GM23338 (cell line): ENCODE measurements at regions not wholly inside any gene's neighbourhood (a gene's known extent, or its start where the extent isn't known, plus 50 kb on each side); places are given as distances from the start of the nearest gene placed in this dataset.

Experiments
- ATAC-seq: fragments of 200-7000 bp; cut with Tn5 transposase; 3 replicates; pipeline ENCODE4 v1.9.1; 2020
- DNase-seq: peaks from one replicate; pipeline ENCODE4 v3.0.0-alpha.2; 2015; ENCODE audit warnings: low spot score
- H2AFZ ChIP-seq: fragments of 200-600 bp; sonication (generic); 2 replicates; pipeline ENCODE4 v1.8.0; 2016; ENCODE audit warnings: antibody characterized with exemption, mild to moderate bottlenecking, moderate library complexity
- H3F3A ChIP-seq: fragments of 200-600 bp; sonication (generic); replicated peaks from 2 replicates; pipeline ENCODE4 v1.8.0; 2017; ENCODE audit warnings: antibody characterized with exemption, mixed run types, low read depth
- H3K27ac ChIP-seq: fragments of 200-600 bp; sonication (generic); 2 replicates; pipeline ENCODE4 v1.6.1; 2016; ENCODE audit warnings: low read depth
- H3K27me3 ChIP-seq: fragments of 200-600 bp; sonication (generic); 2 replicates; pipeline ENCODE4 v1.8.0; 2016; ENCODE audit warnings: mild to moderate bottlenecking, mixed run types, moderate library complexity; ENCODE audit not compliant: insufficient read depth
- H3K36me3 ChIP-seq: fragments of 200-600 bp; sonication (generic); 2 replicates; pipeline ENCODE4 v1.8.0; 2016; ENCODE audit warnings: mild to moderate bottlenecking; ENCODE audit not compliant: insufficient read depth
- H3K4me1 ChIP-seq: fragments of 200-600 bp; sonication (generic); 2 replicates; pipeline ENCODE4 v1.8.0; 2016; ENCODE audit warnings: mild to moderate bottlenecking, moderate library complexity; ENCODE audit not compliant: insufficient read depth
- H3K4me2 ChIP-seq: fragments of 200-600 bp; sonication (generic); 2 replicates; pipeline ENCODE4 v1.7.1; 2017; ENCODE audit warnings: mixed run types
- H3K4me3 ChIP-seq: fragments of 200-600 bp; sonication (generic); 2 replicates; pipeline ENCODE4 v1.6.1; 2016; ENCODE audit warnings: mixed run types
- H3K79me2 ChIP-seq: fragments of 200-600 bp; sonication (generic); replicated peaks from 2 replicates; pipeline ENCODE4 v1.8.0; 2017; ENCODE audit warnings: mild to moderate bottlenecking; ENCODE audit not compliant: insufficient read depth
- H3K9me2 ChIP-seq: fragments of 200-600 bp; sonication (generic); 2 replicates; pipeline ENCODE4 v1.8.0; 2017; ENCODE audit not compliant: insufficient read depth
- H4K20me1 ChIP-seq: fragments of 200-600 bp; sonication (generic); replicated peaks from 2 replicates; pipeline ENCODE4 v1.8.0; 2017; ENCODE audit warnings: mild to moderate bottlenecking; ENCODE audit not compliant: insufficient read depth
- H3K27ac Mint-ChIP-seq: 2 replicates; pipeline ENCODE4 v1.8.0; 2020; ENCODE audit warnings: inconsistent platforms, mild to moderate bottlenecking, moderate library complexity, mixed read lengths
- H3K27me3 Mint-ChIP-seq: 3 replicates; pipeline ENCODE4 v1.8.0; 2022; ENCODE audit warnings: low read depth, mild to moderate bottlenecking, moderate library complexity, mixed read lengths, inconsistent platforms; ENCODE audit not compliant: insufficient read depth, poor library complexity
- H3K36me3 Mint-ChIP-seq: 3 replicates; pipeline ENCODE4 v1.8.0; 2021; ENCODE audit warnings: low read depth, mild to moderate bottlenecking, inconsistent platforms, moderate library complexity, mixed read lengths
- H3K4me1 Mint-ChIP-seq: 3 replicates; pipeline ENCODE4 v1.8.0; 2020; ENCODE audit warnings: mild to moderate bottlenecking, inconsistent platforms, mixed read lengths
- H3K4me3 Mint-ChIP-seq: 3 replicates; pipeline ENCODE4 v1.8.0; 2021; ENCODE audit warnings: moderate library complexity, mild to moderate bottlenecking, inconsistent platforms, mixed read lengths
- H3K9me3 Mint-ChIP-seq: 3 replicates; pipeline ENCODE4 v1.8.0; 2020; ENCODE audit warnings: moderate library complexity, mild to moderate bottlenecking, inconsistent platforms, mixed read lengths
- CREB1 ChIP-seq: fragments of 250-450 bp; sonication (Bioruptor Pico); IDR thresholded peaks from 2 replicates; pipeline ENCODE4 v1.5.0; 2020; ENCODE audit warnings: low read depth, mild to moderate bottlenecking, moderate library complexity
- CTCF ChIP-seq, 2 experiments: fragments of 200-600 bp in 1 of 2; sonication (generic) in 1 of 2; conservative IDR thresholded peaks; 2 replicates each; pipeline versions ENCODE4 v1.5.1 to v1.6.1; 2016 to 2017; ENCODE audit warnings: antibody characterized with exemption in 2 of 2, low read depth in 2 of 2, mild to moderate bottlenecking in 2 of 2, moderate library complexity in 1 of 2
- ETS1 ChIP-seq: IDR thresholded peaks from 2 replicates; pipeline ENCODE4 v1.6.1; 2016; ENCODE audit warnings: antibody characterized with exemption
- EZH2 ChIP-seq: fragments of 200-600 bp; sonication (generic); IDR thresholded peaks from one replicate; pipeline ENCODE4 v1.8.0; 2017; ENCODE audit warnings: antibody characterized with exemption, mild to moderate bottlenecking, low read depth; ENCODE audit not compliant: unreplicated experiment
- EZH2phosphoT487 ChIP-seq: fragments of 200-600 bp; sonication (generic); IDR thresholded peaks from one replicate; pipeline ENCODE4 v1.8.1; 2018; ENCODE audit warnings: antibody characterized with exemption; ENCODE audit not compliant: unreplicated experiment
- JUNB ChIP-seq: IDR thresholded peaks from one replicate; pipeline ENCODE4 v1.6.1; 2016; ENCODE audit warnings: antibody characterized with exemption; ENCODE audit not compliant: unreplicated experiment
- NANOG ChIP-seq: IDR thresholded peaks from 2 replicates; pipeline ENCODE4 v1.6.1; 2016; ENCODE audit warnings: antibody characterized with exemption, borderline replicate concordance
- POLR2AphosphoS5 ChIP-seq: IDR thresholded peaks from 2 replicates; pipeline ENCODE4 v1.6.1; 2016; ENCODE audit warnings: antibody characterized with exemption, low read depth
- REST ChIP-seq: IDR thresholded peaks from one replicate; pipeline ENCODE4 v1.6.1; 2018; ENCODE audit warnings: antibody characterized with exemption; ENCODE audit not compliant: unreplicated experiment
- STAT1 ChIP-seq: IDR thresholded peaks from one replicate; pipeline ENCODE4 v1.6.1; 2016; ENCODE audit warnings: antibody characterized with exemption; ENCODE audit not compliant: unreplicated experiment
- ZNF114 ChIP-seq: fragments of 250-450 bp; sonication (Bioruptor Pico); IDR thresholded peaks from 2 replicates; pipeline ENCODE4 v1.5.0; 2020; ENCODE audit warnings: mild to moderate bottlenecking, moderate library complexity
- ZNF331 ChIP-seq: fragments of 250-450 bp; sonication (Bioruptor Pico); IDR thresholded peaks from 2 replicates; pipeline ENCODE4 v1.5.0; 2020; ENCODE audit warnings: low read depth, mild to moderate bottlenecking, moderate library complexity

- no peak overlapping the region for H3K4me2 ChIP-seq
- H3K9me3 Mint-ChIP-seq: no peaks in the 10 kb centered on the region
- no peaks in the 10 kb centered on the region for H3K36me3 ChIP-seq
- H3K4me1 ChIP-seq: peaks cover 27% of the 10 kb centered on the region
- no peaks in the 10 kb centered on the region for H3K27me3 ChIP-seq
- H3K27ac ChIP-seq: no peak overlapping the region
- no peaks in the 10 kb centered on the region for H4K20me1 ChIP-seq
- no peak overlapping the region for H3K4me3 ChIP-seq
- H3K36me3 Mint-ChIP-seq: no peaks in the 10 kb centered on the region
- H3K27me3 Mint-ChIP-seq: no peaks in the 10 kb centered on the region
- H3K4me1 Mint-ChIP-seq: peaks cover 26% of the 10 kb centered on the region
- no peaks in the 10 kb centered on the region for H3K9me2 ChIP-seq
- no peaks in the 10 kb centered on the region for H3K79me2 ChIP-seq
- no peak for ATAC-seq
- no peak overlapping the region for H2AFZ ChIP-seq
- no peak overlapping the region for H3K27ac Mint-ChIP-seq
- TF ChIP-seq ETS1: no peak
- no peak for TF ChIP-seq EZH2
- TF ChIP-seq ZNF331 (CRISPR knock-in tag): no peak
- no peak for TF ChIP-seq POLR2AphosphoS5
- no peak for DNase-seq
- no peak overlapping the region for H3K4me3 Mint-ChIP-seq
- no peaks in the 10 kb centered on the region for H3F3A ChIP-seq
These were observed 216.5 kb downstream of the ZBBX start for GRCh38 chr3:167163580-167163979.

- Mint-ChIP-seq H3K9me3 (peaks cover under 1% of the 10 kb centered on the region; the same call in 1 of the 3 replicates), H3K4me1 (peaks cover 23% of the 10 kb centered on the region), H3K4me3 (no peak overlapping the region), H3K27me3 (no peaks in the 10 kb centered on the region), H3K27ac (no peak overlapping the region), H3K36me3 (peaks cover 1% of the 10 kb centered on the region; the same call in 1 of the 3 replicates)
- H3K9me2 ChIP-seq: no peaks in the 10 kb centered on the region
- no peaks in the 10 kb centered on the region for H3K36me3 ChIP-seq
- no peak overlapping the region for H3K4me2 ChIP-seq
- H4K20me1 ChIP-seq: no peaks in the 10 kb centered on the region
- DNase-seq (no peak), ATAC-seq (no peak)
- H3F3A ChIP-seq: no peaks in the 10 kb centered on the region
- no peak overlapping the region for H3K4me3 ChIP-seq
- peaks cover 22% of the 10 kb centered on the region for H3K4me1 ChIP-seq
- H3K27me3 ChIP-seq: no peaks in the 10 kb centered on the region
- no peaks in the 10 kb centered on the region for H3K79me2 ChIP-seq
- no peak overlapping the region for H2AFZ ChIP-seq
- H3K27ac ChIP-seq: no peak overlapping the region
- TF ChIP-seq JUNB (no peak), ZNF331 (CRISPR knock-in tag) (no peak), NANOG (no peak), EZH2 (no peak), STAT1 (no peak), POLR2AphosphoS5 (no peak), EZH2phosphoT487 (no peak), CTCF (conservative IDR thresholded peaks at IDR 0.05; ENCODE audit: low read depth in 2 of 2) (no peak), ZNF114 (CRISPR knock-in tag) (no peak), CREB1 (CRISPR knock-in tag) (no peak), REST (no peak)
These were observed 218.0 kb downstream of the ZBBX start for GRCh38 chr3:167162083-167162482.
